ENCODE measurements at regions not wholly inside any gene's neighbourhood (a gene's known extent, or its start where the extent isn't known, plus 50 kb on each side); places are given as distances from the start of the nearest gene placed in this dataset.

DNA sequence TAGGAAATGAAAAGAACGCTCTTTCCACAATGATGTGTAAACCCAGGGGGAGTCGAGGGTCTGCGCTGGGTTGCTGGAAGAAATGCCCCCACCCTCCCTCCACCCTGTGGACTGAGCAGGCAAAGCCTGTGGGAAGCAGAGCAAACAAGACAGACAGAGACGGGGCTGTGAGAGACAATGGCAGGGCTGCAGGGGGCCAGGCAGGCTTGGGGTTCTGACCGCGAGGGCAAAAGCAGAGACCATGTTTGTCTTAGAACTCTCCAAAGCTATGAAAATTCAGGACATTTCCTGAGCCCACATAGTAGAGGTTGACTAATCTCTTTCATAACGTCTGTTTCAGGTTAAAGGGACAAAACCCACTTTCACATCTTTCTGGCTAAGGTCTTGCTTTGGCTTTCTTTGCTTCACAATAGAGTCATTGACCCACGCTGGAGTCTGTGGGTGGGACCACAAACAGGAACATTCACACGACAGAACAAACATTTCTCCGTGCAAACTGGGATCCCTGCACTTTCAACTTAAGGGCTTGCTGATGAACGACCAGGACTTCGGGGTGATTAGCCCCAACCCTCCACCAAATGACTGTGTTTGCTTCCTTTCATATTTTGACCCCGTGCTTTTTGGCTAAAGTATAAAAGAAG is 156.0 kb upstream of the TPM1 start:
- TF ChIP-seq, protein P1, sequence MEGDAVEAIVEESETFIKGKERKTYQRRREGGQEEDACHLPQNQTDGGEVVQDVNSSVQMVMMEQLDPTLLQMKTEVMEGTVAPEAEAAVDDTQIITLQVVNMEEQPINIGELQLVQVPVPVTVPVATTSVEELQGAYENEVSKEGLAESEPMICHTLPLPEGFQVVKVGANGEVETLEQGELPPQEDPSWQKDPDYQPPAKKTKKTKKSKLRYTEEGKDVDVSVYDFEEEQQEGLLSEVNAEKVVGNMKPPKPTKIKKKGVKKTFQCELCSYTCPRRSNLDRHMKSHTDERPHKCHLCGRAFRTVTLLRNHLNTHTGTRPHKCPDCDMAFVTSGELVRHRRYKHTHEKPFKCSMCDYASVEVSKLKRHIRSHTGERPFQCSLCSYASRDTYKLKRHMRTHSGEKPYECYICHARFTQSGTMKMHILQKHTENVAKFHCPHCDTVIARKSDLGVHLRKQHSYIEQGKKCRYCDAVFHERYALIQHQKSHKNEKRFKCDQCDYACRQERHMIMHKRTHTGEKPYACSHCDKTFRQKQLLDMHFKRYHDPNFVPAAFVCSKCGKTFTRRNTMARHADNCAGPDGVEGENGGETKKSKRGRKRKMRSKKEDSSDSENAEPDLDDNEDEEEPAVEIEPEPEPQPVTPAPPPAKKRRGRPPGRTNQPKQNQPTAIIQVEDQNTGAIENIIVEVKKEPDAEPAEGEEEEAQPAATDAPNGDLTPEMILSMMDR (IDR thresholded peaks at IDR 0.05) = no peak
- TF ChIP-seq EZH2 (IDR thresholded peaks at IDR 0.05; ENCODE audit: borderline replicate concordance, insufficient read depth, low read depth, low read length, poor library complexity, severe bottlenecking) = no peak

All from B cell (primary cell).